Right cardiac atrium (tissue), 5 donors: ENCODE measurements at regions not wholly inside any gene's neighbourhood (a gene's known extent, or its start where the extent isn't known, plus 50 kb on each side); places are given as distances from the start of the nearest gene placed in this dataset.

Experiments used
- ATAC-seq, 2 donors: fragments of 200-7000 bp; cut with Tn5 transposase; one replicate each; pipeline versions ENCODE4 v1.8.0 to v1.9.1; 2020; ENCODE audit warnings: moderate library complexity in 2 of 2, mild to moderate bottlenecking in 1 of 2
- DNase-seq, 3 donors: peaks; one replicate each; pipeline ENCODE4 v3.0.0-alpha.2; 2020
- H3K27ac ChIP-seq: one replicate; pipeline ENCODE4 v1.5.1; 2013; ENCODE audit warnings: mild to moderate bottlenecking, low read length, control low read depth, moderate library complexity
- H3K27me3 ChIP-seq: one replicate; pipeline ENCODE4 v1.6.1; 2013; ENCODE audit not compliant: control insufficient read depth, insufficient read depth
- H3K4me1 ChIP-seq: one replicate; pipeline ENCODE4 v1.6.1; 2013; ENCODE audit warnings: low read length; ENCODE audit not compliant: control insufficient read depth, insufficient read depth
- H3K4me3 ChIP-seq: one replicate; pipeline ENCODE4 v1.5.1; 2013; ENCODE audit warnings: low read length, control low read depth
- H3K9me3 ChIP-seq: one replicate; pipeline ENCODE4 v1.6.1; 2013; ENCODE audit warnings: low read length; ENCODE audit not compliant: control insufficient read depth
- WGBS: extraction: QIAGEN DNeasy Blood & Tissue Kit; methylation state at CpG from one replicate; pipeline ENCODE4 v1.1.7; 2013; 5-methylcytosine and 5-hydroxymethylcytosine counted together
- intact Hi-C, 4 donors: fragments of 100-400 bp; cut with DNase I; formaldehyde crosslinking; loops; one replicate each; pipeline versions ENCODE4 v1.11.0 to v1.14.0; 2022 to 2023
- donor health status: healthy with polysubstance abuse.
- donor health status: DM: no; HTN: yes; CAD: no.
- donor health status: DM: no; HTN: no; CAD: no.
- donor health status: DM: no; HTN: yes; CAD: no; lungs with severe emphysema.
- donor health status: DM: yes; HTN: yes; CAD: no.

- no peak overlapping the region for H3K4me3 ChIP-seq
- intact Hi-C loops, result no loop called here
- 87% methylated on average over 6 of the region's 6 CpGs for WGBS
- no peak overlapping the region for H3K27ac ChIP-seq
- no peaks in the 10 kb centered on the region for H3K27me3 ChIP-seq
- no peaks in the 10 kb centered on the region for H3K9me3 ChIP-seq
- ATAC-seq, result no peak
- no peaks in the 10 kb centered on the region for H3K4me1 ChIP-seq
- DNase-seq, result no peak
Observed at GRCh38 chr2:16148632-16149348, 208.4 kb downstream of the MYCN start.

- Histone ChIP-seq H3K9me3 (no peaks in the 10 kb centered on the region), H3K4me1 (no peaks in the 10 kb centered on the region), H3K27ac (no peak overlapping the region), H3K4me3 (no peak overlapping the region), H3K27me3 (no peaks in the 10 kb centered on the region)
- no peak for ATAC-seq
- intact Hi-C loops, result no loop called here
- no peak for DNase-seq
- WGBS, result 92% methylated on average over 9 of the region's 9 CpGs
Observed at GRCh38 chr2:16142383-16143361, 202.3 kb downstream of the MYCN start.

GRCh38 chr2:16141641-16141921, 201.2 kb downstream of the MYCN start:
- ATAC-seq (no peak), DNase-seq (no peak)
- H3K9me3 ChIP-seq, result no peaks in the 10 kb centered on the region
- WGBS, result 83% methylated on average over 2 of the region's 2 CpGs
- H3K27ac ChIP-seq, result no peak overlapping the region
- intact Hi-C loops, result no loop called here
- H3K4me1 ChIP-seq, result no peaks in the 10 kb centered on the region
- no peak overlapping the region for H3K4me3 ChIP-seq
- H3K27me3 ChIP-seq, result no peaks in the 10 kb centered on the region

GRCh38 chr2:16140771-16141640, 200.7 kb downstream of the MYCN start:
- DNase-seq (no peak), ATAC-seq (no peak)
- WGBS, result 81% methylated on average over 7 of the region's 7 CpGs
- intact Hi-C loops, result no loop called here
- Histone ChIP-seq H3K4me1 (no peaks in the 10 kb centered on the region), H3K27me3 (no peaks in the 10 kb centered on the region), H3K27ac (no peak overlapping the region), H3K4me3 (no peak overlapping the region), H3K9me3 (no peaks in the 10 kb centered on the region)

GRCh38 chr2:16139663-16140615, 199.6 kb downstream of the MYCN start:
- Histone ChIP-seq H3K27ac (no peak overlapping the region), H3K4me3 (no peak overlapping the region), H3K4me1 (no peaks in the 10 kb centered on the region), H3K9me3 (no peaks in the 10 kb centered on the region), H3K27me3 (no peaks in the 10 kb centered on the region)
- DNase-seq (no peak), ATAC-seq (no peak)
- intact Hi-C loops, result no loop called here
- WGBS, result 87% methylated on average over 9 of the region's 9 CpGs

- ATAC-seq (no peak), DNase-seq (no peak)
- Histone ChIP-seq H3K9me3 (no peaks in the 10 kb centered on the region), H3K27ac (no peak overlapping the region), H3K4me3 (no peak overlapping the region), H3K4me1 (no peaks in the 10 kb centered on the region), H3K27me3 (no peaks in the 10 kb centered on the region)
- intact Hi-C loops, result no loop called here
- WGBS, result 78% methylated on average over 8 of the region's 8 CpGs
Observed at GRCh38 chr2:16138811-16139662, 198.7 kb downstream of the MYCN start.

- Histone ChIP-seq H3K9me3 (no peaks in the 10 kb centered on the region), H3K4me1 (no peaks in the 10 kb centered on the region), H3K27me3 (no peaks in the 10 kb centered on the region), H3K27ac (no peak overlapping the region), H3K4me3 (no peak overlapping the region)
- no peak for DNase-seq
- intact Hi-C loops, result no loop called here
- ATAC-seq, result no peak
- whole genome bisulfite sequencing, result 80% methylated on average over 5 of the region's 5 CpGs
Observed at GRCh38 chr2:16137080-16137755, 196.9 kb downstream of the MYCN start.

GRCh38 chr2:16136461-16137035, 196.2 kb downstream of the MYCN start:
- 67% methylated on average over 3 of the region's 3 CpGs for WGBS

GRCh38 chr2:16135913-16136310, 195.6 kb downstream of the MYCN start:
- H3K27ac ChIP-seq, result no peak overlapping the region
- H3K4me1 ChIP-seq, result no peaks in the 10 kb centered on the region
- ATAC-seq, result no peak
- H3K27me3 ChIP-seq, result no peaks in the 10 kb centered on the region
- intact Hi-C loops, result no loop called here
- 57% methylated on average over 1 of the region's 1 CpG for WGBS
- H3K4me3 ChIP-seq, result no peak overlapping the region
- DNase-seq, result no peak
- H3K9me3 ChIP-seq, result no peaks in the 10 kb centered on the region

More at GRCh38 chr2:16136461-16137035, 196.2 kb downstream of the MYCN start:
- intact Hi-C loops, result no loop called here
- Histone ChIP-seq H3K27ac (no peak overlapping the region), H3K9me3 (no peaks in the 10 kb centered on the region), H3K27me3 (no peaks in the 10 kb centered on the region), H3K4me3 (no peak overlapping the region), H3K4me1 (no peaks in the 10 kb centered on the region)
- ATAC-seq, result no peak
- DNase-seq, result no peak
